B cell (primary cell): ENCODE measurements at regions not wholly inside any gene's neighbourhood (a gene's known extent, or its start where the extent isn't known, plus 50 kb on each side); places are given as distances from the start of the nearest gene placed in this dataset.

Source experiments
- ATAC-seq: fragments of 200-7000 bp; cut with Tn5 transposase; one replicate; pipeline ENCODE4 v1.10.0; 2021; ENCODE audit warnings: low read depth, mild to moderate bottlenecking, moderate number of reproducible peaks, moderate library complexity
- CTCF ChIA-PET: fragments of 350-600 bp; sonication (Branson Sonifier 250); formaldehyde crosslinking; loops from one replicate; lab custom pipeline; 2021; ENCODE audit warnings: antibody characterized with exemption, inconsistent platforms; lab: Charles Lee
- POLR2A ChIA-PET: fragments of 350-600 bp; sonication (Branson Sonifier 250); formaldehyde crosslinking; loops from one replicate; lab custom pipeline; 2021; ENCODE audit warnings: antibody characterized with exemption; lab: Charles Lee
- DNase-seq: peaks from one replicate; pipeline ENCODE4 v3.0.0; 2013
- H2AFZ ChIP-seq: 2 replicates; pipeline ENCODE4 v1.6.1; 2012; ENCODE audit warnings: mild to moderate bottlenecking, low read depth, low read length; ENCODE audit not compliant: insufficient read depth, poor library complexity, severe bottlenecking
- H3K27ac ChIP-seq, 2 donors: 1 replicate in 1 of 2; 2 replicates in 1 of 2; pipeline ENCODE4 v1.5.1; 2012 to 2013; ENCODE audit warnings: low read length in 2 of 2, mild to moderate bottlenecking in 2 of 2, moderate library complexity in 1 of 2
- H3K27me3 ChIP-seq, 4 experiments: fragments of 200-600 bp in 1 of 4; sonication (generic) in 1 of 4; replicated peaks in 1 of 4; 1 replicate in 2 of 4; 2 replicates in 2 of 4; pipeline versions ENCODE4 v1.6.1 to v1.7.0; 2013 to 2016; ENCODE audit warnings: low read length in 3 of 4, mild to moderate bottlenecking in 2 of 4, mixed read lengths in 1 of 4, moderate library complexity in 1 of 4; ENCODE audit not compliant: insufficient read depth in 4 of 4, control insufficient read depth in 3 of 4; ENCODE audit errors: control extremely low read depth in 1 of 4
- H3K36me3 ChIP-seq, 2 experiments: replicated peaks in 1 of 2; 1 replicate in 1 of 2; 2 replicates in 1 of 2; pipeline versions ENCODE4 v1.6.1 to v1.7.1; 2013; ENCODE audit warnings: low read length in 1 of 2; ENCODE audit not compliant: insufficient read depth in 2 of 2, control insufficient read depth in 1 of 2; ENCODE audit errors: control extremely low read depth in 1 of 2, extremely low read depth in 1 of 2
- H3K4me1 ChIP-seq, 2 donors: fragments of 200-600 bp in 1 of 2; sonication (generic) in 1 of 2; 1 replicate in 1 of 2; 2 replicates in 1 of 2; pipeline versions ENCODE4 v1.5.1 to v1.6.1; 2013 to 2017; ENCODE audit warnings: low read length in 2 of 2; ENCODE audit not compliant: control insufficient read depth in 2 of 2, insufficient read depth in 2 of 2
- H3K4me2 ChIP-seq: replicated peaks from 2 replicates; pipeline ENCODE3; 2012; ENCODE audit warnings: mild to moderate bottlenecking, low read depth, low read length; ENCODE audit not compliant: poor library complexity, severe bottlenecking
- H3K4me3 ChIP-seq, 5 experiments: fragments of 200-600 bp in 1 of 5; sonication (generic) in 1 of 5; 1 replicate in 3 of 5; 2 replicates in 2 of 5; pipeline versions ENCODE4 v1.5.1 to v1.7.0; 2011 to 2016; ENCODE audit warnings: low read length in 4 of 5, mild to moderate bottlenecking in 4 of 5, low read depth in 2 of 5, control low read depth in 1 of 5, moderate library complexity in 1 of 5; ENCODE audit not compliant: insufficient read depth in 1 of 5; ENCODE audit errors: control extremely low read depth in 1 of 5, extremely low read depth in 1 of 5
- H3K79me2 ChIP-seq: fragments of 200-600 bp; sonication (generic); one replicate; pipeline ENCODE4 v1.6.0; 2016; ENCODE audit warnings: low read length; ENCODE audit not compliant: control insufficient read depth, insufficient read depth
- H3K9ac ChIP-seq: fragments of 200-600 bp; sonication (generic); 2 replicates; pipeline ENCODE4 v1.6.1; 2017; ENCODE audit warnings: mild to moderate bottlenecking, low read length, moderate library complexity
- H3K9me3 ChIP-seq, 3 donors: one replicate each; pipeline versions ENCODE4 v1.6.1 to v1.7.1; 2013; ENCODE audit warnings: low read length in 2 of 3; ENCODE audit not compliant: control insufficient read depth in 2 of 3, insufficient read depth in 1 of 3; ENCODE audit errors: control extremely low read depth in 1 of 3
- H4K20me1 ChIP-seq: 2 replicates; pipeline ENCODE4 v1.6.0; 2012; ENCODE audit warnings: mild to moderate bottlenecking, low read length; ENCODE audit not compliant: insufficient read depth, control insufficient read depth, poor library complexity, severe bottlenecking
- H3K27ac Mint-ChIP-seq: one replicate; pipeline ENCODE4 v1.8.0; 2021; ENCODE audit warnings: mixed read lengths
- H3K27me3 Mint-ChIP-seq: one replicate; pipeline ENCODE4 v1.8.0; 2021; ENCODE audit warnings: mixed read lengths
- H3K4me1 Mint-ChIP-seq: one replicate; pipeline ENCODE4 v1.8.0; 2021; ENCODE audit warnings: mixed read lengths
- H3K4me3 Mint-ChIP-seq: one replicate; pipeline ENCODE4 v1.8.0; 2021; ENCODE audit warnings: mixed read lengths
- H3K9me3 Mint-ChIP-seq: one replicate; pipeline ENCODE4 v1.8.0; 2022; ENCODE audit warnings: mixed read lengths; ENCODE audit not compliant: insufficient read depth
- EZH2 ChIP-seq: IDR thresholded peaks from 2 replicates; pipeline ENCODE4 v1.6.1; 2012; ENCODE audit warnings: borderline replicate concordance, low read depth, mild to moderate bottlenecking, moderate library complexity, low read length; ENCODE audit not compliant: insufficient read depth, poor library complexity, severe bottlenecking
- WGBS: methylation state at CpG from one replicate; pipeline ENCODE4 v1.1.5; 2013; ENCODE audit warnings: missing lambda C conversion rate; ENCODE audit not compliant: insufficient coverage; 5-methylcytosine and 5-hydroxymethylcytosine counted together
- intact Hi-C: fragments of 100-400 bp; cut with micrococcal nuclease; formaldehyde crosslinking; loops from one replicate; pipeline ENCODE4 v1.10.0; 2022
- TF ChIP-seq, protein P1 (sequence below): fragments of 200-600 bp; IDR thresholded peaks from one replicate; pipeline ENCODE4 v1.8.0; 2022; ENCODE audit warnings: antibody characterized with exemption, mild to moderate bottlenecking

DNA sequence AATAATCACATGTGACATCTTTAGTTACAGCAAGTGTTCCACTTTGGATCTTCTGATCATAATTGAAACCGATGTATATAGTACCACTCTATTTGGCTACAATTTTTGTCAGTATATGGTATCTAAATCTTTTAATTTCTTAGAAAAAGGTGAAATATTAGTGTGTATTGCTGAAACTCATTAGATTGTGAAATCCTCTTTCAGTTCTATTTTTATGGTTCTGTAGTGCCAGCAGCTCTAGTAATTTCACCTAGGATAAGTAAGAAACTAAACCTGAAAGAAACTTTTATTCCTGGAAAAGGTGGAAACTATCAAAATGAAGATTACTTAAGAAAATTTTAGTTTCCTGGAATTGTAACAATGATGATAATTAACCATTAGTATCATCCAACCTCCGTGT, 370.9 kb downstream of the NNT start:
- H3K9ac ChIP-seq: no peak overlapping the region
- intact Hi-C loops: no loop called here
- H3K27me3 Mint-ChIP-seq: no peaks in the 10 kb centered on the region
- no peak overlapping the region for H2AFZ ChIP-seq
- H3K4me2 ChIP-seq: no peak overlapping the region
- no peak overlapping the region for H3K4me3 Mint-ChIP-seq
- no peaks in the 10 kb centered on the region for H3K4me1 Mint-ChIP-seq
- TF ChIP-seq EZH2: no peak
- TF ChIP-seq, protein P1, sequence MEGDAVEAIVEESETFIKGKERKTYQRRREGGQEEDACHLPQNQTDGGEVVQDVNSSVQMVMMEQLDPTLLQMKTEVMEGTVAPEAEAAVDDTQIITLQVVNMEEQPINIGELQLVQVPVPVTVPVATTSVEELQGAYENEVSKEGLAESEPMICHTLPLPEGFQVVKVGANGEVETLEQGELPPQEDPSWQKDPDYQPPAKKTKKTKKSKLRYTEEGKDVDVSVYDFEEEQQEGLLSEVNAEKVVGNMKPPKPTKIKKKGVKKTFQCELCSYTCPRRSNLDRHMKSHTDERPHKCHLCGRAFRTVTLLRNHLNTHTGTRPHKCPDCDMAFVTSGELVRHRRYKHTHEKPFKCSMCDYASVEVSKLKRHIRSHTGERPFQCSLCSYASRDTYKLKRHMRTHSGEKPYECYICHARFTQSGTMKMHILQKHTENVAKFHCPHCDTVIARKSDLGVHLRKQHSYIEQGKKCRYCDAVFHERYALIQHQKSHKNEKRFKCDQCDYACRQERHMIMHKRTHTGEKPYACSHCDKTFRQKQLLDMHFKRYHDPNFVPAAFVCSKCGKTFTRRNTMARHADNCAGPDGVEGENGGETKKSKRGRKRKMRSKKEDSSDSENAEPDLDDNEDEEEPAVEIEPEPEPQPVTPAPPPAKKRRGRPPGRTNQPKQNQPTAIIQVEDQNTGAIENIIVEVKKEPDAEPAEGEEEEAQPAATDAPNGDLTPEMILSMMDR: no peak
- peaks cover 0 to 2% (median 0%) of the 10 kb centered on the region in 3 donors for H3K9me3 ChIP-seq
- DNase-seq (no peak), ATAC-seq (no peak)
- no peaks in the 10 kb centered on the region for H3K36me3 ChIP-seq
- ChIA-PET POLR2A (no interaction called here), CTCF (no interaction called here)
- no peaks in the 10 kb centered on the region for H3K27me3 ChIP-seq
- peaks cover 4% of the 10 kb centered on the region for H3K9me3 Mint-ChIP-seq
- no CpG with 5 or more reads among the region's 2 CpGs for WGBS
- H3K27ac Mint-ChIP-seq: no peak overlapping the region
- no peaks in the 10 kb centered on the region for H3K79me2 ChIP-seq
- H3K4me1 ChIP-seq: no peaks in the 10 kb centered on the region
- H3K27ac ChIP-seq: no peak overlapping the region
- no peaks in the 10 kb centered on the region for H4K20me1 ChIP-seq
- no peak overlapping the region for H3K4me3 ChIP-seq

DNA sequence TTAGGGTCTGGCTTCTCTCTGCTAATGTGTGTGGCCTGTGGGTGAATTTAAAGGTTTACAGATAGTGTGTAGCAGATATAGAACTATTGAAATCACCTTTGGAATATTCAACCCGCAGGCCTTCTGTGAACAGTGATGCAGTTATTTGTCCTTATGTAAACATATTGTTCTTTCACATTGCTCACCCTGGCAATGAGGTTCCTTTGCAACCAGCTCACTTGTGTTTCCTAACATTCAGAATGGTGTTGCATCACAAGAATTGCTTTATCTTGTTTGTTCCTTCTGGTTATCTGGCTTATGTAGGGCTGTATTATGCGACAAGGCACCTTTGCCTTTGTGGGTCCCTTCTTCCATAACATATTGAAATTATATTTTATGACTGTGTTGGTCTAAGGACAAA, 370.3 kb downstream of the NNT start:
- TF ChIP-seq EZH2: no peak
- TF ChIP-seq, protein P1: no peak
- POLR2A ChIA-PET: no interaction called here
- CTCF ChIA-PET: no interaction called here
- Histone ChIP-seq H3K79me2 (no peaks in the 10 kb centered on the region), H3K4me1 (no peaks in the 10 kb centered on the region), H3K9me3 (peaks cover 0 to 2% (median 0%) of the 10 kb centered on the region in 3 donors), H4K20me1 (no peaks in the 10 kb centered on the region), H3K9ac (no peak overlapping the region), H3K27me3 (no peaks in the 10 kb centered on the region), H3K4me2 (no peak overlapping the region), H3K36me3 (no peaks in the 10 kb centered on the region), H2AFZ (no peak overlapping the region), H3K4me3 (no peak overlapping the region), H3K27ac (no peak overlapping the region)
- ATAC-seq (no peak), DNase-seq (no peak)
- no peak overlapping the region for H3K4me3 Mint-ChIP-seq
- no peaks in the 10 kb centered on the region for H3K4me1 Mint-ChIP-seq
- intact Hi-C loops: no loop called here
- H3K9me3 Mint-ChIP-seq: peaks cover 6% of the 10 kb centered on the region
- no peak overlapping the region for H3K27ac Mint-ChIP-seq
- no peaks in the 10 kb centered on the region for H3K27me3 Mint-ChIP-seq
- no CpG with 5 or more reads among the region's 2 CpGs for WGBS
